Femur (tissue), 1 donor: ENCODE measurements at regions not wholly inside any gene's neighbourhood (a gene's known extent, or its start where the extent isn't known, plus 50 kb on each side); places are given as distances from the start of the nearest gene placed in this dataset.

Source experiments
- DNase-seq: peaks from one replicate; pipeline ENCODE4 v3.0.0-alpha.2; 2017

DNA sequence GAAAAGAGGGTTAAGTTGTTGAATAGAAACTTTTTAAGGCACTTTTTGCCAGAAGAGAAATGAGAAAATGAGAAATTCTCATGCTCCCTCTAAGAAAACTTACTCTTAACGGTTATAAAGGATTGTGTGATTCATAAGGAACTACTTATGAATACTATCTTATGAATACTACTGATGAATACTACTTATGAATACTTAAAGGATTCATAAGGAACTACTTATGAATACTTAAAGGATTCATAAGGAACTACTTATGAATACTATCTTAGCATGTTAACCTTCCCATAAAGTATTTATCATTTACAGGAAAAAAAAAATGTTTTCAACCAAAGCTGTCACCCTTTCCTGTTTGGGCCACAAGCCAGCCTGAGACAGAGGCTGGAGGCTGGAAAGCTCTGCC lies 53.1 kb upstream of the UCN3 start:
- no peak for DNase-seq

DNA sequence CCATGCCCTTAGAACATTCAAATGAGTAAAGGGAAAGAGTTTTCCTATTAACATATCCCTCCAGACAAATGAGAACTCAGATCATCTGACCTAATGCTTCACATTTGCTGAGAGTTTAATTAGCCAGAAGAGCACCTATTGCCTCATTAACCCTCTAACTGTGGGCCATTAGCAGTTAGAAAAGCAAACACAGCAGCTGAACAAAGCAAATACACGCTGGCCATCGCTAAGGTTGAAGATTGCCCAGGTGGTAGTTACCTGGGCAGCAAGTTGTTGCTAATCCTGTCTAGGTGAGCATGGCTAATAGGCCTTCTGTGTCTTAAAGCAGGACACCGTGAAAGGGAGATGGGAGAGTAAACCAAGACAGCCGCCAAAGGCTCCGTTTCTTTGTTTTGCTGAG lies 49.9 kb upstream of the UCN3 start:
- DNase-seq = no peak
